HG03280 (cell line): ENCODE measurements at regions not wholly inside any gene's neighbourhood (a gene's known extent, or its start where the extent isn't known, plus 50 kb on each side); places are given as distances from the start of the nearest gene placed in this dataset.

Source experiments
- ATAC-seq: cut with Tn5 transposase; IDR thresholded peaks from one replicate; pipeline ENCODE4 v1.9.1; 2021; ENCODE audit warnings: mild to moderate bottlenecking, moderate library complexity; ENCODE audit not compliant: unreplicated experiment

DNA sequence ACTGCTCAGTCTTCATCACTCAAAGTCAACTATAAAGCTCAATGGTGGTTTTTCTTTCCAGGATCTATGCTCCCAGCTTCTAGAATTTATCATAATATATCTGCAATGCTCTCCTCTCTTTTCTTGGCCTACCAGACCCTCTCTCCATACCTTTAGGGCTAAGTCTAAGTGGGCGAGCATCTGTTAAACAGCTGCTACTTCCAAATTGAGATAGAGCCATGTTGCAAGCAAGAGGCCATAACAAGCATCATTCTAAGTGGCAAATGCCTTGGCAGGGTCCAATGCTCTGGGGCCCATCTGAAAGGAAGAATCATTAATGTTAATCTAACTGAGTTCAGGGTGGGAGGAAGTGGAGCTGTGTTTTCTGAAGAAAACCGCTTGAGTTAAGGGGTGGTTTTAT is 324.0 kb downstream of the TLR4 start:
- ATAC-seq, result no peak

DNA sequence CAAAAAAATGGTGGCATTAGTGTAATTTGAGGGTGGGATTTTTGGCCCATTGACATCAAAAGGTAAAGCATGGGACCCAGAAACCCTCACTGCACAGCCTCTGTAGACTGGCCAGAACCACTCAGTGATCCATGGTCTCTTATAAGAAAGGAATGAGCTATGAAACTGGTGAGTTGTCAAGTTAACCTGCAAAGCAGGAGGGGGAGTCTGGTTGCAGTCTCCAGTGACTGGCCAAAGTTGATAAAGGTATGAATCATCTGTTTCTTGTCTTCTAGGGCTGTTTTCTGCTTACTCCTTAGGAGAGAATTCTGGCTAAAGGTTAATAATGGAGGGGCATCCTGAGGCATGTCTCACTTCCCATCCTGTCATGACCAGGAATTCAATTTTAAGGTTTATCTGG is 325.2 kb downstream of the TLR4 start:
- ATAC-seq, result no peak

DNA sequence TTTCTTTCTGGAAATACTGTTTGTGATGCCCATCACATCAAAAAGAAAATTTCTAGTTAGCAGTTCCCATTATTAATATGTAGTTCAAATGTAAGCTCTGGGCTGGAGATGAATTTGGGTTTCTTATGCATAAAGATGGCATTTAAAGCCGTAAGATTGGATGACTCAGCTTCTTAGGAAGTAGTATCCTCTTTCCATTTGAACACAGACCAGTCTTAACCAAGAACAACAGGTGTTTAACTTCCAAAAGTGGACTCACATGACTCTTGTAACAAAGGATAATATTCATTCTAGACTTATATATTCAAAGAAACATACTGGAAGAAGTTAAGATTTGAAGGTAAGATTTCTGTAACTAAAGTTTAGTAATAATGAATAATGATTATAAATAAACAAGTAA is 330.5 kb downstream of the TLR4 start:
- ATAC-seq, result no peak

DNA sequence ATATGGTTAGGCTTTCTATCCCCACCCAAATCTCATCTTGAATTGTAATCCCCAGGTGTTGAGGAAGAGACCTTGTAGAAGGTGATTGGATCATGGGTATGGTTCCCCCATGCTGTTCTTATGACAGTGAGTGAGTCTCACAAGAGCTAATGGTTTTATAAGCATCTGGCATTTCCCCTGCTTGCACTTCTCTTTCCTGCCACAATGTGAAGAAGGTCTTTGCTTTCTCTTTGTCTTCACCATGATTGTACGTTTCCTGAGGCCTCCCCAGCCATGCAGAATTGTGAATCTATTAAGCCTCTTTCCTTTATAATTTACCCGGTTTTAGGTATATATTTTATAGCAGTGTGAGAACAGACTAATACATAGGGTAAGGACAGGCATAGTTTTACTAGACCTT is 334.5 kb downstream of the TLR4 start:
- no peak for ATAC-seq

DNA sequence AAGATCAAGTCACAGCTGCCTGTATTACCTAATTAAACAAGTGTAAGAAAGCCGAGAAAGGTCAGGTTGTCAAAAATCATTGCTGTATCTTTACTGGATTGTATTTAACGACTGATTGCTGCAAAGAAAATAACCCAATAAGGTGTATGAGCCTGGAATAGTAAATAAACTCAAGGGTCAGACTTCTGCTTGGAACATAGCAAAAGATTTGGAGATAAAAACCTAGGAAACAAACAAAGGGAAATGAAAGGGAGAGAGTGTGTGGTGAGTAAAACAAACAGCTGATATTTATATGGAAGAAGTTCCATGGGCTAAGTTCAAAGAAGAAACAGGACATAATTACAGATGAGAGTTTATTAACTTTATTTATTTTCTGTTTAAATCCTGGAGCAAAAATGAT is 354.0 kb downstream of the TLR4 start:
- ATAC-seq, result no peak

DNA sequence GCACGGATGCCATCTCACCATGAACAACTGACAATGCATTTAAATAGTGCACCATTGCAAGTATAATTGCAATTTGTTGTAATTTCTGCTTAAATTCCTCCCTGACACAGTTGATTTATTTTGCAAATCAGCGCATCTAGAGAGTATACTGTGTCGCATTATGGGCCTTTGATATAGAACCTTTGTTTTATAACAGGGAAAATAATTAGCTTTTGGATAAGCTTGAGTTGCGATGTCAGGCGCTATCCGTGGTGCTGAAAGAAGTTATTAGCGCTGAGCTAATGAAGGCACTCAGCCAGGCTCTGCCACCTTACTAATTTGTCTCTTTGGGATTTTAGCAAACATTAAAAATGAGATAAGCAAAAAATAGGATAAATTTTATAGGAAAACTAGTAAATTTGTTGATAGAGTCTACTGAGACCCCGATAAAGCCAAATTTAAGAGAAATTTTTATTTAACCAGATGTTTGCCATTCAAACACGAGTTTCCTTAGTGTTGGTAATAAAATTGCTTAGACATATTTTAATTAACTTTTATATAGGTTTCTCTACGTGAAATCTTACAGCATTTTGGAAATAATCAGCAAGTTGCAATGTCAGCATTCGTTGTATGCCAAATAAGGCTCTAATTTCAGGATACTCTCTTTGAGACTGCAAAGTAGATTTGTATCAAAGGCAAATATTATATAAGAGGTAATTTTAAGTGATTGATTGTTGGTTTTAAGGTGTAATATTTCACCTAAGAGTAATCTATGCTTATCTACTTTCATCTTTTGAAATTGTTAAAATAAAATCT is 355.5 kb downstream of the TLR4 start:
- ATAC-seq, result no peak

DNA sequence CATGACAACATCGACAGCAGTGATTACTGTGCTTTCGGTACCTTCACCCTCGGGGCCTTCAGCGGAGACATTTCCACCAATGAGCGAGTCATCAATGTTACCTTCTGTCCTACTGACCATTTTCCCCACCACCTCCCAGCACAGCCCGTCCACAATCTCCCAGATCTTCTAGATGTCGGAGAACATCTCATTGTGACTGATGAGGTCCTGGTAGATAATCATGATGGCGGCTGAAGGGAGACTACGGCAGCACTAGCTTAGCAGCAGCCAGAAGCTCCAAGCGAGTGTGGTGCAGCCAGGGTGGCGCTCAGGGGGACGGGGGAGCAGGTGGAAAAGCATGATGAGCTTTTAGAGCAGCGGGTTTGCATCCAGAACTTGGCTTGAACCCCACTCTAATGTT is 379.0 kb downstream of the TLR4 start:
- ATAC-seq, result no peak

DNA sequence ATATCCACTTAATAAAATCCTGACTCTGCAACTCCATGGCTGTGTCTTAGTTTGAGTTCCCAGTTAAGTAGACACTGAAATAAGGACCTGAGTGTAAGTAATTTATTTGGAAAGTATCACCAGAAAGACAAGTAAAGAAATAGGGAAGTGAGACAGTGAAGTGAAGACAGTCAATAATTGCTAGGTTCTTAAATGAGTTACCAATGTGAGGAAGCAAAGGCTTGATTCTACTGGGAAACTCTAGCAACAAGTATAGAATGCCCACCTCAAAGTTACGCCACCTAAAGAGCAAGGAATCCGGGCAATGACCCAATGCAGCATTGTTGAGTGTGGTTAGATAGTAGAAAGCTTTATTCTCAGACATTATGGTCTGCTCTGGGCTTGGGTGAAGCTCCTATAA is 383.9 kb downstream of the TLR4 start:
- ATAC-seq, result no peak

DNA sequence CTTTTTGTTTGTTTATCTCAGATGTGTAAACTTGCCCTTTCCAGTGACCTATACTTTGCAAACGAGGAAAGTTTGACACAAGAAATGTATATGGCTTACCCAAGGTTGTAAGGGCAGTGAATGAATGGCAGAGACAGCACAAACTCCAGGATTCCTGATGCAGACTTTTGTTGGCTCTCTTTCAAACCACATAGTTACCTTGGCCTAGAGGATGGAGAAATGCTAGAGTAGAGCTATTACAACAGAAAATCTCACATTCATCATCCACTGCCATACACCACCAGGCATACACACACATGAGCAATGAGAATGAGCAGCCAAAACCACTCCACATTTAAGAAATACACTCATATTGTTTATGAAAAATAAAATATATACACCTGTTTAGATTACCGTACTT is 387.0 kb downstream of the TLR4 start:
- no peak for ATAC-seq

DNA sequence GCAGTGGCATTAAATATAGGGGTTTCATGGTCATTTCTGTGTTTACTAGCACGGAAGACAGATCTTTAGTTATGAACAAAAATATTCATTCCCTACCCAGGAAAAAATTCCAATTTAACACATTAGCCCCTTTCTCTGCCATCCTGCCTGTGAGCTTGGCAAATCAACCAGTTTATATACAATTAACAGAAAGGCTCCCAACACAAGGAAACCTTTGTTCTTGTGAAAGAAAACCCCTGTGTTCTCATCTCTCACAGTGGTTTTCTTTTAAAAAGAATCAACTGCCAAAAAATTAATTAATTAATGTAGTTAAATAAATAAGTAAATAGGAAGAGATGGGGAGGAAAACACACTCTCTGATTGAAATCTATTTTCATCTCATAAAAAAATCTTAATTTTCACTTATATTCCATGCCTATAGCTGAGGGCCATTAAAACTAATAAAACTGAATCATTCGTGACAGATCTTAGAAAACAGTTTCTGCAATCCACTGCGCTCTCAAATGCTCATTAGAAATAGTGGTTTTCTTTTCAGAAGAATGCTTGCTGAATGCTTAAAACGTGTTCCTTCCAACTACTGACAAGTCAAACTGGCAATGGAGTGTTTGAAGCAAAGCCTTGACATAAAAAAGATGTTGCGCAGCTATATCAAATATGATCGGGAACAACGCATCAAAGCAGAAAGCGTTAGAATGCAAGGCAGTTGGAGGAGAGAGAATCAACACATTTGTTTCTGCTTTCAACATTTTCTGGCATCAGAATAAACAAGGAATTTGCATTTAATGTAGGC is 387.7 kb downstream of the TLR4 start:
- no peak for ATAC-seq

DNA sequence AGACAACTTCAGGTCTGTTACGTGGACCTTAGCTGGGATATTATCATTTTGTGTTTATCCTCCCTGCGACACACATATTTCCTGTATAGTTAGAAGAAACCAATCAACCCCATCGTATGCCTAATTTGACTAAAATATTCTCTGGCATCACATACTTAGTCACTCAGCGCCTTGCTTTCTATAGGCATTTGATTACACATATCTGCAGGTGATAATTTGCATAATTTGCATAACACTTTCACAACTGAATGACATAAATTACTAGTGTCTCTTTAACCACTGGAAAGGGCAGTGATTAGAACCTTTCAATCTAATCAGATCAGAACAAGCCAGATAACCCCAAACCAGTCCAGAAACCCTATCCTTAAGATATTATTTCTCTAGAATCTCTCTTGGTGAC is 390.2 kb downstream of the TLR4 start:
- ATAC-seq, result no peak

DNA sequence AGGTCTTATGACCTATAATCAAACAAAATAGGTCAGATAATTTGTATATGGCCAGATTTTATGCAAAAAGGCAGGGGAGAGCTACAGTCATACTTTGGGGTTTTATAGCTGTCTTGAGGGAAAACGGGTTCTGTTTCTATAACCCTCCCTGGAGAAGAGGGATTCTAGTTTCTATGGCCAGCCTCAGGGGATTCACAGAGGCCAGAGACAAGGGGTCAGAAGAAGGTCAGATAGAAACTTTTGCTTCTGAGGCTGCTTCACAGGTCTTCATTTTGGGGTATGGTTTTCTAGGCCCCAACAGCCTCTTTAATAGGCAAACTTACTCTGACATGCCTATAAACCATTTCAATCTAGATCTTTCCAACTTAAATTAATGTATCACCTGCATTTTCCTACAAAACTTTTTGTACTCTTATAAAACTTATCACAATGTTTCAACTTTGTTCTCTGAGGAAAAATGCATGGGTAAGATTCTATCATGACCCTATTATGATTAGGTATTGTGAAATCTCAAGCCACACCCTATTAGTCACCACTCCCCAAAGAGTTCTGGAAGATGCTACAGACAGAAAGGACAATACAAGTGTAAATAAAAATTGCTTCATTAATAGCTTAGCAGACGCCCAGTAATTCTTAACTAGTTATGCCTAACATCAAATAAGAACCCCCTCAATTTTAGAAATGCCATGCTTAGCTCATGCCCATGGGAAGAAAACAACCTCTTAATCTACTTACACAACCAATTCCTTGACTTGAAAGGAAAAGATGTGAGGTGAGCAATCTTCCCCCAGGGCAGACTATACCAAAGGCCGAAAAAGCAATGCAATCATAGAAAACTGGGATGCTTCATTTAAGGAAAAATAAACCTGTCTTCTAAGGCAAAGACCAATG is 396.6 kb downstream of the TLR4 start:
- no peak for ATAC-seq

DNA sequence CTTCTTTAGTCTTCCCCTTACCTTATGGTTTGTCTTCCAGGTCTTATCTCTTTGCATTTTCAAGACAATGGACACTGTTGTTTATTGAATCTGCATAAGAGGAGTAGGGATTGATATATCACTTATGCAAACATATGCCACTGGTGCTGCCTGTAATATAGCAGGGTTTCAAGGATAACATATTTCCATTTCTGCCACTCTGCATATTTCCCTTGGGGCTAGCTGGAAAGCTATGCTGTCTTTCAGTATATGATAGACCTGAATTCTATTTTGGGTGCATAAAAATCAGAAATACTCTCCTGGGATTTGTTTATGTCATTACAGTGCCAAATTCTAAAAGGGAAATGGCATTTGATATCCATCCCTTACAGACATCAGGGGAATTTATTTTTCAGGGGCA is 400.2 kb downstream of the TLR4 start:
- no peak for ATAC-seq

DNA sequence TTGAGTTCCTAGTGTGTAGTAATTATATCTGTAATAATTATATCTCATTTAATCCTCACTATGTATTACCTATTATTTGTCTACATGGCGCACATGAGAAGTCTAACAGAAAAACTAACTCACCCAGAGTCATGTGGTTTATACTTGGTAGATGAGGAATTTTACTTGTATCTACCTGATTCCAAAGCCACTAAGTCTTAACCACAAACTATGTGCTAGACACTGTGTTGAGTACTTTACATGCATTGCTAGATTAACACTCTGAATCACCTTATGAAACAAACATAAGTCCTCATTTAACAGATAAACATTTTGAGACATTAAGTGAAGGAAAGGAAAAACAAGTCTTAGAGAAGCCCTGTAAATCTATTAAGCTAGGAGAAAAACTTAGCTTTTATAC is 404.8 kb downstream of the TLR4 start:
- no peak for ATAC-seq

DNA sequence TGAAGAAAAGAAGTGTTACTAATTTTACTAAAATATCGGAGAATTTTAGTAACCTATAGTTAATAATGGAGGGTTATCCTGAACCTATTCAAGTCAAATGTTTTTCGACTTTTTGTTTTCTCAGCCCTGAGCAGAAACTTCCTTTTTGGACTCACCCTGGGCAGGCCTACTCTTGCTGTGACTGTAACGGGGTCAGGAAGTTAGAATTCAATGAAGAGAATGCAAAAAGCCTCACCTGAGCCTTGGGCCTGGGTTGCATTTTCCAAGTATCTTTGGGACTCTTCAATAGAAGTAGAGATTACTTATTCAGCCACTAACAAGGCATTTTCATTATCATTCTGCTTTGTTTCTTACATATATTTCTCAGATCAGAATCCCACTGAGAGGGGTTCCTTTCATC is 405.3 kb downstream of the TLR4 start:
- ATAC-seq, result no peak

DNA sequence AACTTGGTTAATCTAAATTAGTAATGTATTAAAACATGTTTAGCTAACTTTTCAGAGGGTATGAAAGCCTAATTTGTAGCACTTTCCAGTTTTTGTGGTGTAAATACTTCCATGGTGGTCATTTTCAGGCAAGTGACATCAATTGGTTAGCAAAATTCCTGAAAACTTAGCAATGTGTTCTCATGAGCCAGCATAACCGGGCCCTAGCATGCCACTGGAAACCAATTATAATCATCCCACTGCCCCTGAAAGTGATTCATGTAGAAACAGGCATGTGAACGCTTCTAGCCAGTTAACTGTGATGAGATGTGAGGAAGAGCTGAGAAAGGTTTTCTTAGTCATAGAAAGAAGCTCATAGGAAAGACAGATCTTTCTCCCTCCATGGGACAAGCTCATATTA is 417.2 kb downstream of the TLR4 start:
- no peak for ATAC-seq

DNA sequence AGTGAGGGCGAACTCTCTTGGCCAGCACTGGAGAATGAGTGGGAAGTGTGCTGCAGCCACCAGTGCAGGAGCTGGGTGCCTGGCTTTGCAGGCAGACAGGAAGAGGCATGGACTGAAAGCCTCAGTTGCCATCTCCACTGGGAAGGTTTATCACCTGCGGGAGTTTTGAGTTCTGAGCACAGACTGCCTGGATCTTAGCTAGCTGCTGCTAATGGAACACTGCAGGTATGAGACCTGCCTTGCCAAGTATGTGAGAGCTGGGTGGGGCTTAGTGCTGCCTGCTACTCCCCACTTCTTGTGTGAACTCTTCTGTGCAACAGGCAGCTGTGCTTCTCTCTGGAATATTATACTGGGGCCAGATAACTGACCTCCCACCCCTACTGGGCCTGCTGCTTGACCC is 424.1 kb downstream of the TLR4 start:
- ATAC-seq, result no peak

DNA sequence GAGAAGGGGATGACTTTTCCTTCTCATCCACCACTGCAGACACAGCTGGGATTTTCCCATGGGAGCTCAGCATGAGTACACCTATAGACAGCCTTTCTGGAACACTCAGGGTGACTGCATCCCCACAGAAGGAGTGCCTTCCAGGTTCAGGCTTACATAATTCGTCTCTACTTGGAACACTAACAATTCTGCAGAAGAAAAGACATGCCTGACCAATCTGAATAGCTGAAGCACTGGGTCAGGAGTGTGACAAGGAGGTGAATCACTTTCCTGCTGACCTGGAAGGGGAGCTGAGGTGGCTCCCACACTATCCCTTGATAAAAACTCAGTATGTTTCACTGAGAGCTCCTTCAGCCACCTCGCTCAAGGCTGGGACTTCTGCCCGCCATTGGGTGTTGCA is 425.3 kb downstream of the TLR4 start:
- ATAC-seq, result no peak

DNA sequence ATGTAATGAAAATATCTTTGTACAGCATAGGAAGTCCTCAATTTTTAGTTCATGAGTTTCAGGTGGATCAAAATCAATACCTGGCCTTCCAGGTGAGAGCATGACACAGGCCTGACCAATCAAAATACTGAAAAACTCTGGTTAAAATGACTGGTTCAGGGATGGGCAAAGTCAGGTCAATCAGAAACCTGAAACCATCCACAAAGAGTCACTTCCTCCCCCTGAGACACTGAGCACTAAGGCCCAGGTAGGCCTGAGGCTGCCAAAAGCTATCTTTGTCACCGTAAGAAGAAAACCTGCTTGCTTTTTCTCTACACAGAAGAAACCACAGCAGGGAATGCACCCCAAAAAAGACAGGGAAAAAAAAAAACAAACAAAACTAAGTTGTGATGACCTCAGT is 444.8 kb downstream of the TLR4 start:
- no peak for ATAC-seq

DNA sequence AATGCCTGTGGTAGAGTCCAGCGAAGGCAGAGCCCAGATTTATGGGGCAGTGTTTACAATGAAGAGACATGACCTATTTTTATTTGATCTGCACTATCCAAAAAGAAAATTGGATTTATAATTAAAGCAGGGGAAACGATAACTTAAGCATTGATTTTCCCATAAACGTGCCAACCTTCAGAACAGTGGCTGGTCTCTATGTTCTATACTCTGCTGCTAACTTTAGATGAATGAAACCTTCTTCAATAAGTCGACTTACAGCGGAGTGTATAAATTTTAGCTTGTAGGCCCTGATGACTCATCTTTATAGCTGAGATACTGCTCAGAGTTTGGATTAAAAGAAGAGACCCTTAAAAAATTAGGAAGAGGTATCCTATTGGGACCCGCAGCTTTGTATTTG is 452.6 kb downstream of the TLR4 start:
- no peak for ATAC-seq

DNA sequence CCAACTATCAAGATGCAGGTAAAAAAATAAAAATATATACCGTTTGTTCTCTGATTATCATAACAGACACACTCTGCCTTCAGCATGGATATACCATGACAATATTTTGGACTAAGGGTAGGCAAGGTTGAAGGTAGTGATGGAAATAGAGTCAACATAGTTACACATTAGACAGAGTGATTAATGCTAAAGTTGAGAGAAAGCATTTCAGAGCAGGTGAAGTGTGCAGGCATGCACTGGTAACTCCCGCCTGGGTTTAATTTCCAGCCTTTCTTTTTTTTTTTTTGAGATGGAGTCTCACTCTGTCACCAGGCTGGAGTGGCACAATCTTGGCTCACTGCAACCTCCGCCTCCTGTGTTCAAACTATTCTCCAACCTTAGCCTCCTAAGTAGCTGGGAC is 458.5 kb downstream of the TLR4 start:
- no peak for ATAC-seq

DNA sequence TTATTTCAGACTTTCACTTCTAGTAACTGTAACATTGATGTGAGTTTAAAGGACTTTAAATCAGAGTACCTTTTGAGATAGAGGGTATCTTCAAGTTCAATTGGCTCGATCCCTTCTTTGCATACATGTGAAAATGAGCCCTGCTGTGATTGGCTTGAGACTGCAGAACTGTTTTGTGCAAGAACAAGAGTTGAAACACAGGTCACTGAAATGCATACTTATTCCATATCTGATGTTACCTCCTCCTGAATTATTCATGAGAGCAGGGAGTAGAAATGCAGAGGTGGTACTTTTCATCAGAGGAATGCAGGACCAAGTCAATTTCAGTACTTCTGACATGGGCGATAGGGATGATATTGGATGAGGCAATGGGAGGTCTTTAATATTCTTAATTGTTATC is 459.5 kb downstream of the TLR4 start:
- no peak for ATAC-seq
